GM19395 (cell line): ENCODE measurements at regions not wholly inside any gene's neighbourhood (a gene's known extent, or its start where the extent isn't known, plus 50 kb on each side); places are given as distances from the start of the nearest gene placed in this dataset.

ENCODE experiments used
- ATAC-seq: cut with Tn5 transposase; IDR thresholded peaks from one replicate; pipeline ENCODE4 v1.9.1; 2021; ENCODE audit warnings: mild to moderate bottlenecking, moderate library complexity; ENCODE audit not compliant: unreplicated experiment

GRCh38 chr9:16092142-16093091 is 539.6 kb downstream of the CCDC171 start:
- no peak for ATAC-seq

GRCh38 chr9:16098306-16098705 is 545.5 kb downstream of the CCDC171 start:
- ATAC-seq, result no peak

DNA sequence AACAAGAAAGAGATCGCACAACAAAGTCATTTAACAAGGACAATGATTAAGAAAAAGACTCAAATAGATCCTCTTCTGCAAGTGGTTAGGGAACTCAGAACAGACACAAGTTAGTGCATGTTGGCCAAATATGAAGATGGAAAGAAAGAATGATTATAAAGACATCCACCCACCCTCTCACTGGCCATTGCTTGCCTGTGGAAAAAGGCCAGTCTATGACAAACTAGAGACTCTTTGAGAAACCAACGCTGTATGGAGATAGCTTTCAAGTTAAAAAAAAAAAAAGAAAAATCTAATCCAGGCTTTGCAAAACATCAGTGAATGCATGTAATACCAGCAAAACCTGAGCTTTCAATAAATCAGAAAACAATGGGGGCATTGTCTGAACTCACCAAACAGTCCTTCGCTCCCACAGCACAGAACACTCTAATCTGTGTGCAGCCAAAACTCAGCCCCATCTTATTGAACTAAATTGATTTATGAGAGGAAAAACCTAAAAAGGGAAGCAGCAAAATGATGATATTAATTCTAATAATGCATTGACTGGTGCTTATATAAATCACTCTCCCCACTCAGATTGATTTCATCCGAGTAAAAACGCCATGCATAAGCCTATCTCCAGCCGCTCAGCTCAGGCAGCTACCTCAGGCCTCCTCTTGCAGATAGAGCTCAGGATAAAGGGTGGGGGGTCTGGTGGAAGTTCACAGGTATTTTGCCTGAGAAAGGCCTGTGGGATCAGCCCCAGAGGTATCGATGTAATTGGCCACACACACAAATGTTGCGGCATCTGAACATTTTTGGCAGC is 547.1 kb downstream of the CCDC171 start:
- ATAC-seq, result no peak

GRCh38 chr9:16100537-16101091 is 547.8 kb downstream of the CCDC171 start:
- no peak for ATAC-seq

DNA sequence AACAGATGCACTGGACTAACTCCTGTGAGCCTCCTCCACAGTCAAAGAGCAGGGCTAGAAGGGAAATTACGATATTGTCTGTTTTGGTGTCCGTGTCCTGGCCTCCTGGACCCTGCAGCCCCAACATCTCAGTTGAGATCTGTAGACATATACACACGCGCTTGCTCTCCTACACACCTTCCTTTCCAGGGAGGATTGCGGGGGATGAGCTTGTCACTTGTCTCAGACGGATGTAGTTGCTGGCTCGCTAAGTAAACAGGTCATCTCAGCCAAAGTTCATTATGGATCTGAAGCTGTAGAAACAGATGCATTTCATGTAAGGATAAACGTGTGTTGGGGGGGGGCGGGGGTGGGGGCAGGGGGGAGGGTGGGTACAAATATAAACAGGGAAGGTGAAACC is 549.3 kb downstream of the CCDC171 start:
- ATAC-seq, result no peak

- ATAC-seq, result no peak
These were observed 551.0 kb downstream of the CCDC171 start for GRCh38 chr9:16103620-16104397.

- no peak for ATAC-seq
These were observed 552.6 kb downstream of the CCDC171 start for GRCh38 chr9:16105168-16106020.

DNA sequence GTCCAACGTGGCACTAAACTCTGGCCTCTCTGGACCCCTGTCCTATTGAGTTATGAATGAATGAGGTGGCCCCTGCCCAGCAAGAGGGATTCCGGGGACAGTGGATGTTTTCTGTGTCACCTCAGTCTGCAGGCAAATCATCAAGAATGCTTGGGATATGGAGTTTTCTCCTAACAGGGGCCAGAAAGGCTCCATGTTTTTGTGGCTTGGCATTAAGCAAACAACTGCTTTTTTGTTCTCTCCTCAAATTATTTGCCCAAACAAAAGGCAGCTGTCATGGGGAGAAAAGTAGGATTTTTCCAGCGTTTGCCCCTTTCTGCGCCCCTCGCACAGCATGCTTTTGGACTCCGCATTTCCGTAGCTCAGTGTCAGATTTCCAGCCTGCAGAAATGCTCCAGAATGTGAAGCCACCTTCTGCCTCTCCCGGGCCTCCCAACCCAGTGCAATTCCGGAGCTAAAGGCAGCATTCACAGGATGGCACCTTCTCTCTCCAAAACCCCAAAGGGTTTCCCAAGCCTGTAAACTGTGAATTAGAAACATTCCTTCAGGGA is 553.3 kb downstream of the CCDC171 start:
- ATAC-seq, result no peak

GRCh38 chr9:16112116-16112515 is 559.3 kb downstream of the CCDC171 start:
- ATAC-seq, result no peak

- no peak for ATAC-seq
These were observed 563.2 kb downstream of the CCDC171 start for GRCh38 chr9:16115994-16116393.

- no peak for ATAC-seq
These were observed 565.2 kb downstream of the CCDC171 start for GRCh38 chr9:16118043-16118442.

GRCh38 chr9:16119261-16120230 is 566.7 kb downstream of the CCDC171 start:
- no peak for ATAC-seq

- no peak for ATAC-seq
These were observed 567.4 kb downstream of the CCDC171 start for GRCh38 chr9:16120231-16120641.

GRCh38 chr9:16120727-16121126 is 567.9 kb downstream of the CCDC171 start:
- no peak for ATAC-seq

DNA sequence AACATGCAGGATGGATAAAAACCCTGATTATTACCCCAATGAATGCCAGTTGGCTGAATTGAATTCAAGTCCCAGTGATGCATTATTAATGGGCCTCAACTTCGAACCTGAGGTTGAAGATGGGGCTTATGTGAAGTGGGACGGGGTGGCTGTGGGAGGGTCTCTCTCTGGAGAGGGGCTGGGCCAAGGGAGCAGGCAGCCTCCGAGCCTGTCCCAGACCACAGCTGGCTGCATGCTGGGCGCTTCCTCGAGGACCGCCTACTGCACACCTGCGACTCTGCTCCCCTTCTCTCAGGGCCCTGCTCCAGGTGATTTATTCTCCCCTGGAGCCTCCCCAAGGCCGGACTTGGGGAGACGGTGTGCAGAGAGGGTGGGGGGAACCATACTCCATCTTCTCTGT is 568.3 kb downstream of the CCDC171 start:
- ATAC-seq, result no peak

DNA sequence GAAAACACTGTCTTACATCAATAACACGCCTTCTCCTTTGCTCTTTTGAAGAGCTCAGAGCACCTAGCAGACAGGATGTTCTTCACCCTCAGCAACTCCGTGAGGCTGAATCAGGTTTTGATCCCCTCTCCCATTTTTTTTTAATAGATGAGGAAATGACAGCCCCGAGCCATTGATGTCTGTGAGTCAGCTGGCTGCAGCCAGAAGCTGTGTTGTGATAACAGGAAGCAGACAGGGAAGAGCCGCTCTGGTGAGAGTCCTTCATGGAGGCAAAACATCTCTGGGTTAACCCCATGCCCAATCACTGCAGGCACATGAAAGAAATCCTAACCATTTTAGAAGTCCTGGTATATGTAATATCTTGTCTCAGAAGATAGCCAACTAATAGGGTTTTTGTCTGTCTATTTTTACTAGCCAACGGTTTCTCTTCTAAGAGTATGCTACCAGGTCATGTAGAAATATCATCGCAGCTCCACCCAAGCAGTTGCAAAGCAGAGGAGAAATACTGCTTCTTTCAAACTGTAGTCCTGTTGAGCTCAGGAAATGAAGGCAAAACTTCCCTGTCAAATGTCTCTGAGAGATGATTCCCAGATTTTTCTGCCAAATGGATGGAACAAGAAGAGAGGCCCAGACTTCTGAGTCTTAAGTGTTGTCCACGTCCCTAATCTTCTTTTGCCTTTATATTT is 568.9 kb downstream of the CCDC171 start:
- no peak for ATAC-seq

DNA sequence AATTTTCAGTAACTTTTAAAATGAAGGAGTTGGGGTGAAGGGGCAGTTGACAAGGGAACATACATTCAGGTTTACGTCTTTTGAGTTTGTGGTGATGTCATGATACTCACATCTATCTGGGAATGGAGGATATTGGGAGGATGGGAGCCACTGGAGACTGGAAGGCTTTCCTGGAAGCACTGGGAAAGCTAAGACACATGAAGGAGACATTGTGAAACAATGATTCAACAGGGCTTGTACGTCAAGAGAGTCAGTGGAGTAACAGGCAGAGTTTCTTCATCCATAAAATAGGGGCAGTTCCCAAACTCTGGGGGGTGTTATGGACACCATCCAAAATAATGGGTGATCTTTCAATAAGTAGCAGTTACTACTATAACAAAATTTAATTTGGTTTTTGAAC is 572.8 kb downstream of the CCDC171 start:
- no peak for ATAC-seq

DNA sequence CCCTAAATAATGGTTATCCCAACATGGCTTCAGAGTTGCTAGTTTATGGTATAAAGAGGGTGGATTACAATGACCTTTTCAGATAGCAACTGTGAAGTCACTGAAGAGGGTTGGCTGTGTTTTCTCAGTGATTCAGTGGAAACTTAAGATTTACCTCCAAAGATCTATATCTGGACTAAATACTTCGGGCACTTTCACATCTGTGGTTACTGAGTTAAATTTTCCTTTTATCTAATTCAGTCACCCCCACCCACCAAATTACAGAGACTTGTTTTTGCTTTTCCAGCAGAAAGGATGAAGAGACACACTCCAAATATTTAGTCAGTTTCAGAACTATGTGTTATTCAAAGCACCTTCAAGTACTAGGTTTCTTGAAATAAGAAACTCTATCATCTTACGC is 573.2 kb downstream of the CCDC171 start:
- ATAC-seq, result no peak
